Stomach (tissue), 8 donors: ENCODE measurements at regions not wholly inside any gene's neighbourhood (a gene's known extent, or its start where the extent isn't known, plus 50 kb on each side); places are given as distances from the start of the nearest gene placed in this dataset.

Experiments
- DNase-seq, 2 donors: peaks; one replicate each; pipeline versions ENCODE4 v3.0.0 to v3.0.0-alpha.2; 2013 to 2019
- H3K27ac ChIP-seq, 5 donors: fragments of 200-600 bp in 4 of 5; sonication (generic) in 4 of 5; one replicate each; pipeline ENCODE4 v1.5.1; 2013 to 2019; ENCODE audit warnings: mild to moderate bottlenecking in 1 of 5, moderate library complexity in 1 of 5
- H3K27me3 ChIP-seq, 3 donors: fragments of 200-600 bp; sonication (generic); one replicate each; pipeline ENCODE4 v1.5.1; 2017 to 2019; ENCODE audit warnings: mixed run types in 1 of 3
- H3K36me3 ChIP-seq, 4 donors: fragments of 200-600 bp; sonication (generic); 1 replicate in 3 of 4; 2 replicates in 1 of 4; pipeline ENCODE4 v1.5.1; 2016 to 2019
- H3K4me1 ChIP-seq, 4 donors: fragments of 200-600 bp; sonication (generic); one replicate each; pipeline ENCODE4 v1.5.1; 2016 to 2019
- H3K4me3 ChIP-seq, 4 donors: fragments of 200-600 bp; sonication (generic) in 3 of 4; one replicate each; pipeline ENCODE4 v1.5.1; 2016 to 2019; ENCODE audit warnings: mild to moderate bottlenecking in 1 of 4
- H3K9me3 ChIP-seq, 4 donors: fragments of 200-600 bp; sonication (generic); one replicate each; pipeline ENCODE4 v1.5.1; 2016 to 2019
- EP300 ChIP-seq: sonication (generic); formaldehyde crosslinking; IDR thresholded peaks from one replicate; pipeline ENCODE4 v1.6.1; 2017; ENCODE audit warnings: antibody characterized with exemption
- POLR2A ChIP-seq, 4 donors: fragments of 450-650 bp; IDR thresholded peaks; one replicate each; pipeline ENCODE4 v1.6.1; 2016; ENCODE audit warnings: antibody characterized with exemption in 4 of 4, control low read depth in 2 of 4, mild to moderate bottlenecking in 1 of 4, moderate library complexity in 1 of 4
- POLR2AphosphoS5 ChIP-seq, 3 donors: sonication (generic); formaldehyde crosslinking; IDR thresholded peaks; one replicate each; pipeline ENCODE4 v1.6.1; 2016; ENCODE audit warnings: antibody characterized with exemption in 3 of 3
- WGBS, 5 donors: extraction: QIAGEN DNeasy Blood & Tissue Kit in 3 of 5; methylation state at CpG; one replicate each; pipeline versions ENCODE4 v1.1.5 to v1.1.7; 2013 to 2018; 5-methylcytosine and 5-hydroxymethylcytosine counted together
- intact Hi-C: fragments of 100-400 bp; cut with DNase I; formaldehyde crosslinking; loops from one replicate; pipeline ENCODE4 v1.15.1; 2023; ENCODE audit warnings: low total_unique reads
- TF ChIP-seq, protein P1 (sequence below), 7 experiments: fragments of 450-650 bp in 4 of 7; fragments of 200-600 bp in 3 of 7; sonication (generic) in 3 of 7; IDR thresholded peaks; one replicate each; pipeline ENCODE4 v1.5.1; 2016 to 2019; ENCODE audit warnings: antibody characterized with exemption in 7 of 7, control low read depth in 2 of 7, mild to moderate bottlenecking in 1 of 7
- donor health status: healthy with polysubstance abuse.
- donor health status: Bipolar disorder and iron deficiency.
- donor health status: healthy.

DNA sequence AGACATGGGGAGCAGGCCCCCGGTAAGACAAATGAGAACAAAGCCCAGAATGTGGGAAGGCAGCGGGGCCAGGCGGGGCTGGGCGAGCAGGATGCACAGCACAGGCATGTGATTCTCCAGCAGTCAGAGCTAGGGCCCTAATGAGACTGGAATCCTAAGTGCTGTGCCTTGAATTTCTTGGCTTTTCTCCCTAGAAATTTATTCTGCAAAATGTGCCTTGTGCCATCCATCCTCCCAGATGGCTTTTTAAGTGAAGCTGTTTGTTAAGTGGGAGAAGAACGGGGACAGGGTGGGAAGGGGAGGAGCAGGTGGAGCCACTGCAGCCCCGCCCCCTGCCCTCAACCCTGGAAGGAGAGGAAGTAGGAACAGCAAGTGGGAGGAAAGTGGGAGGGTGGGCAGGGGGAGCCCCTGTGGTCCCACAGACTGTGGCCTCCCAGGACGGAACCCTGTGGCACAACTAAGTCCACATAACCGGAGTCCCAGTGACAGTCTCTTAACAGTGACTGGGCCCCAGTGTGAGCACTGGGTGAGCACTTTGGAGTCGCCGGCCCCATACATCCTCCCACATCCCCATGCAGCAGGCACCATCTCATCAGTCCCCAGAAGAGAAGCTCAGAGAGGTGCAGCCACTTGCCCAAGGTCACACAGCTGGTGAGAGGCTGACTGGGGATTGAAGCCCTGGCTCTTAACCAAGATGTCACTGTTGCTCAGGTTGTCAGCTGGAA lies 216.9 kb downstream of the MATN1 start:
- no peak for TF ChIP-seq POLR2A (IDR thresholded peaks at IDR 0.05)
- TF ChIP-seq EP300, result no peak
- TF ChIP-seq, protein P1, sequence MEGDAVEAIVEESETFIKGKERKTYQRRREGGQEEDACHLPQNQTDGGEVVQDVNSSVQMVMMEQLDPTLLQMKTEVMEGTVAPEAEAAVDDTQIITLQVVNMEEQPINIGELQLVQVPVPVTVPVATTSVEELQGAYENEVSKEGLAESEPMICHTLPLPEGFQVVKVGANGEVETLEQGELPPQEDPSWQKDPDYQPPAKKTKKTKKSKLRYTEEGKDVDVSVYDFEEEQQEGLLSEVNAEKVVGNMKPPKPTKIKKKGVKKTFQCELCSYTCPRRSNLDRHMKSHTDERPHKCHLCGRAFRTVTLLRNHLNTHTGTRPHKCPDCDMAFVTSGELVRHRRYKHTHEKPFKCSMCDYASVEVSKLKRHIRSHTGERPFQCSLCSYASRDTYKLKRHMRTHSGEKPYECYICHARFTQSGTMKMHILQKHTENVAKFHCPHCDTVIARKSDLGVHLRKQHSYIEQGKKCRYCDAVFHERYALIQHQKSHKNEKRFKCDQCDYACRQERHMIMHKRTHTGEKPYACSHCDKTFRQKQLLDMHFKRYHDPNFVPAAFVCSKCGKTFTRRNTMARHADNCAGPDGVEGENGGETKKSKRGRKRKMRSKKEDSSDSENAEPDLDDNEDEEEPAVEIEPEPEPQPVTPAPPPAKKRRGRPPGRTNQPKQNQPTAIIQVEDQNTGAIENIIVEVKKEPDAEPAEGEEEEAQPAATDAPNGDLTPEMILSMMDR (IDR thresholded peaks at IDR 0.05), result no peak
- TF ChIP-seq POLR2AphosphoS5 (IDR thresholded peaks at IDR 0.05), result no peak
- Histone ChIP-seq H3K27me3 (peaks cover 0 to 40% (median 8%) of the 10 kb centered on the region in 3 donors), H3K4me1 (no peaks in the 10 kb centered on the region), H3K9me3 (no peaks in the 10 kb centered on the region), H3K27ac (no peak overlapping the region), H3K36me3 (no peaks in the 10 kb centered on the region), H3K4me3 (no peak overlapping the region)
- intact Hi-C loops, result no loop called here
- DNase-seq, result peak in 1 of 2 donors; percentile 20
- WGBS, 5 donors, result 43 to 59% (median 55%) methylated on average over 10 of the region's 10 CpGs

DNA sequence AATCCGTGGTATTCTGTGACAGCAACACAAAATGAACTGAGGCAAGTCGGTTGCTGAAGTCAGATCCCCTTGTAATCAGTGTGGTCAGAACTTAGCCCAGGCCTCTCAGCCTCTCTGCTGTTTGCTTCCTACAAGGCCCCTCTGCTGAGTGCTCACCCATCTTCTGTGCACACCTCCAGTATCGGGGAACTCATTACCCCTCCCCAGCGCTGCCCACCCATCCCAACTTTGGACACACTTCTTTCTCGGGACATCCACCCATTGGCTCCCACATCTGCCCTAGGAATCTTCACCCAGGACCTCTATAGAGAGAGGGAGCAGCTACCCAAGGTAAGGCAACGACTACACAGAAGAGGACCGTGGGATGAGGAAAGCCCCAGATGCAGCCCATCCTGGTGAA lies 217.5 kb downstream of the MATN1 start:
- no peaks in the 10 kb centered on the region for H3K36me3 ChIP-seq
- DNase-seq, result peak in 1 of 2 donors; percentile 21
- H3K27me3 ChIP-seq, result peaks cover 0 to 40% (median 8%) of the 10 kb centered on the region in 3 donors
- H3K9me3 ChIP-seq, result no peaks in the 10 kb centered on the region
- no peak for TF ChIP-seq POLR2A (IDR thresholded peaks at IDR 0.05)
- TF ChIP-seq POLR2AphosphoS5 (IDR thresholded peaks at IDR 0.05), result no peak
- TF ChIP-seq EP300, result no peak
- TF ChIP-seq, protein P1 (IDR thresholded peaks at IDR 0.05), result no peak
- H3K4me3 ChIP-seq, result no peak overlapping the region
- H3K4me1 ChIP-seq, result no peaks in the 10 kb centered on the region
- no peak overlapping the region for H3K27ac ChIP-seq
- intact Hi-C loops, result no loop called here
- 65 to 82% (median 76%) methylated on average over 7 of the region's 7 CpGs for WGBS, 5 donors

DNA sequence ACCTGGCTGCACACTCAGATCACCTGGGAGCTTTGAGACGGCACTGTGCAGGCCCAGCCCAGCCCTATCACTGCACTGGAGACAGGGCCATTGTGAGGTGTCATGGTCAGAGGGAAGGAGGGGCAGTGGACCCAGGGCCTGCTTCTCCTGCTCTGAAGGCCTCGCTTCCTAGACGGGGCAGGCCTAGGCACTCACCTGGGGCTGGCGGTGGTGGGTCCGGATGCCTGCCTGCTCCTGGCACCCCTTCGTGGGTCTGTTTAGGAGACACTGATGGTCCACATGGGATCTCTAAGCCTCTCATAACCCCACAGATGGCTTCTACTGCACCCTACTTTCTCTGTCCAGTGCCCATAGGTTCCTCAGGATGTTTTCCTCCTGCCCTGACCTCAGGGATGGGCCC lies 230.9 kb downstream of the MATN1 start:
- 57 to 80% (median 63%) methylated on average over 2 to 6 of the region's 6 CpGs for WGBS, 5 donors
- H3K4me1 ChIP-seq, result no peaks in the 10 kb centered on the region
- H3K9me3 ChIP-seq, result peaks cover 0 to 5% (median 4%) of the 10 kb centered on the region in 4 donors

DNA sequence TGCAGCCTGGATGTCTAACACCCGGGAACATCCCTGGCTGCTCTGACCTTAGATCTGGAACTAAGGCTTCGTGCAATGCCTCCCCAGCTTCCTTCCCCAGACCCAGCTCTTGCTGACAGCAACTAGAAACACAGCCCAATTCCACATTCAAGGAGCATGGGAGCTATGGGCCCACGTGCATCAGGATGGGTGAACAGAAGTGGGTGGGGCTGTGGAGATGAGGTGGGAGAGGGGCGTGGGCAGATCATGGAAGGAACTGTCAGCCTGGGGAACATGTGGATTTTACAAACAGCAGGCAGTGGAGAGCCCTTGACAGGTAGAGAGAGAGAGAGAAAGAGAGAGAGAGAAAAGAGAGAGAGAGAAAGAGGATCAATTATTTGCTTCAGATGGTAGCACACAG lies 231.6 kb downstream of the MATN1 start:
- Histone ChIP-seq H3K27me3 (no peaks in the 10 kb centered on the region), H3K36me3 (no peaks in the 10 kb centered on the region), H3K4me3 (no peak overlapping the region), H3K27ac (no peak overlapping the region), H3K4me1 (no peaks in the 10 kb centered on the region), H3K9me3 (peaks cover 0 to 5% (median 4%) of the 10 kb centered on the region in 4 donors)
- TF ChIP-seq EP300 (no peak), POLR2A (IDR thresholded peaks at IDR 0.05) (no peak), POLR2AphosphoS5 (IDR thresholded peaks at IDR 0.05) (no peak)
- TF ChIP-seq, protein P1 (IDR thresholded peaks at IDR 0.05), result no peak
- DNase-seq, result no peak
- intact Hi-C loops, result no loop called here
- whole genome bisulfite sequencing, 5 donors, result 49 to 76% (median 56%) methylated on average over 4 of the region's 4 CpGs

More for the DNA sequence above, 230.9 kb downstream of the MATN1 start:
- intact Hi-C loops, result no loop called here
- TF ChIP-seq, protein P1 (IDR thresholded peaks at IDR 0.05), result no peak
- TF ChIP-seq EP300, result no peak
- no peak for TF ChIP-seq POLR2AphosphoS5 (IDR thresholded peaks at IDR 0.05)
- TF ChIP-seq POLR2A (IDR thresholded peaks at IDR 0.05), result no peak
- H3K36me3 ChIP-seq, result no peaks in the 10 kb centered on the region
- H3K27ac ChIP-seq, result no peak overlapping the region
- no peak overlapping the region for H3K4me3 ChIP-seq
- no peaks in the 10 kb centered on the region for H3K27me3 ChIP-seq
- no peak for DNase-seq
